ENCODE measurements at regions not wholly inside any gene's neighbourhood (a gene's known extent, or its start where the extent isn't known, plus 50 kb on each side); places are given as distances from the start of the nearest gene placed in this dataset.
A peak's percentile ranks its signal among the peaks of the same experiment; 100 is the strongest.

DNA sequence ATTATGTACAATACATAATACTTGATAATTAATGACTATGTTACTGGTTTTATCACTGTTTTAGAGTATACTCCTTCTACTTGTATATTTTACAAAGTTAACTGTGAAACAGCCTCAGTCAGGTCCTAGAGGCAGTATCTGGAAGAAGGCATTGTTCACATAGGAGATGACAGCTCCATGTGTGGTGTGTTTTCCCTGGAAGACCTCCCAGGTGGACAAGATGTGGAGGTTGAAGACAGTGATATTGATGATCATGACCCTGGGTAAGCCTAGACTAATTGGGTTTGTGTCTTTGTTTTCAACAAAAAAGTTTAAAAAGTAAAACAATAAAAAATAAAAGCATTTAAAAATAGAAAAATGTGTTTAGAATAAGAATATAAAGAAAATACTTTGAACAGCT lies 96.4 kb downstream of the TRIB2 start:
- H3K4me3 ChIP-seq: no peak overlapping the region
- no peak overlapping the region for H3K27ac ChIP-seq
- DNase-seq (no peak), ATAC-seq (no peak)
- intact Hi-C loops (cut with DNase I): no loop called here
- no peaks in the 10 kb centered on the region for H3K27me3 ChIP-seq (ENCODE audit: low read depth)
- H3K9me3 ChIP-seq: no peaks in the 10 kb centered on the region
- no peaks in the 10 kb centered on the region for H3K4me1 ChIP-seq
- TF ChIP-seq, protein P1, sequence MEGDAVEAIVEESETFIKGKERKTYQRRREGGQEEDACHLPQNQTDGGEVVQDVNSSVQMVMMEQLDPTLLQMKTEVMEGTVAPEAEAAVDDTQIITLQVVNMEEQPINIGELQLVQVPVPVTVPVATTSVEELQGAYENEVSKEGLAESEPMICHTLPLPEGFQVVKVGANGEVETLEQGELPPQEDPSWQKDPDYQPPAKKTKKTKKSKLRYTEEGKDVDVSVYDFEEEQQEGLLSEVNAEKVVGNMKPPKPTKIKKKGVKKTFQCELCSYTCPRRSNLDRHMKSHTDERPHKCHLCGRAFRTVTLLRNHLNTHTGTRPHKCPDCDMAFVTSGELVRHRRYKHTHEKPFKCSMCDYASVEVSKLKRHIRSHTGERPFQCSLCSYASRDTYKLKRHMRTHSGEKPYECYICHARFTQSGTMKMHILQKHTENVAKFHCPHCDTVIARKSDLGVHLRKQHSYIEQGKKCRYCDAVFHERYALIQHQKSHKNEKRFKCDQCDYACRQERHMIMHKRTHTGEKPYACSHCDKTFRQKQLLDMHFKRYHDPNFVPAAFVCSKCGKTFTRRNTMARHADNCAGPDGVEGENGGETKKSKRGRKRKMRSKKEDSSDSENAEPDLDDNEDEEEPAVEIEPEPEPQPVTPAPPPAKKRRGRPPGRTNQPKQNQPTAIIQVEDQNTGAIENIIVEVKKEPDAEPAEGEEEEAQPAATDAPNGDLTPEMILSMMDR (IDR thresholded peaks at IDR 0.05): no peak
- H3K36me3 ChIP-seq: no peaks in the 10 kb centered on the region

- Histone ChIP-seq H3K36me3 (no peaks in the 10 kb centered on the region), H3K4me1 (peaks cover 22% of the 10 kb centered on the region), H3K4me3 (no peak overlapping the region), H3K27ac (no peak overlapping the region), H3K9me3 (no peaks in the 10 kb centered on the region), H3K27me3 (ENCODE audit: low read depth) (no peaks in the 10 kb centered on the region)
- ATAC-seq (no peak), DNase-seq (no peak)
- intact Hi-C loops (cut with DNase I): no loop called here
- TF ChIP-seq, protein P1 (IDR thresholded peaks at IDR 0.05): no peak
Observed at GRCh38 chr2:12816379-12817306, 99.9 kb downstream of the TRIB2 start.

DNA sequence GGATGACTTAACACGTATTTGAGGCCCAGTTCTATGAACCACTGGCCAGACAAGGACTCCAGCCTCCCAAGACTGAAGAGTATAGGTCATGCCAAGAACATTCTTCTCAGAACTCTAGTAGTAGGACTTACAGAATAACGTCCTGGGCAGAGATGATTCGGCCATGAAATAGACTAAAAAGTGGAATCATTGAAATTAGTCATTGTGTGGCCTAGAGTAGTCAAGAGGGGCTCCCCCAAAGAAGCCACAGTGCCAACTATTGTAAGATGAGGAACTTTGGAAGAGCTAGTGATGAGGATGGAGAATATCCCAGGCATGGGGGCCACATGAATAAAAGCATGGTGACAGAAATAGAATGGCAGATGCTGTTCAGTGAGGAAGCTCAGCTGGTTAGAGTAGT lies 101.1 kb downstream of the TRIB2 start:
- no peak for ATAC-seq
- no peak overlapping the region for H3K4me3 ChIP-seq
- no peak for DNase-seq
- H3K27me3 ChIP-seq (ENCODE audit: low read depth): no peaks in the 10 kb centered on the region
- H3K9me3 ChIP-seq: no peaks in the 10 kb centered on the region
- no peaks in the 10 kb centered on the region for H3K36me3 ChIP-seq
- intact Hi-C loops (cut with DNase I): no loop called here
- TF ChIP-seq, protein P1 (IDR thresholded peaks at IDR 0.05): no peak
- H3K4me1 ChIP-seq: peaks cover 22% of the 10 kb centered on the region
- peak overlapping the region; percentile 18 for H3K27ac ChIP-seq

- H3K9me3 ChIP-seq: no peaks in the 10 kb centered on the region
- peaks cover 24% of the 10 kb centered on the region for H3K4me1 ChIP-seq
- H3K27me3 ChIP-seq (ENCODE audit: low read depth): no peaks in the 10 kb centered on the region
- intact Hi-C loops (cut with DNase I): no loop called here
- TF ChIP-seq, protein P1 (IDR thresholded peaks at IDR 0.05): no peak
- ATAC-seq (peak; percentile 17 to 43), DNase-seq (no peak)
- H3K4me3 ChIP-seq: no peak overlapping the region
- no peaks in the 10 kb centered on the region for H3K36me3 ChIP-seq
- peak overlapping the region; percentile 82 for H3K27ac ChIP-seq
Observed at GRCh38 chr2:12818416-12819102, 101.8 kb downstream of the TRIB2 start.

DNA sequence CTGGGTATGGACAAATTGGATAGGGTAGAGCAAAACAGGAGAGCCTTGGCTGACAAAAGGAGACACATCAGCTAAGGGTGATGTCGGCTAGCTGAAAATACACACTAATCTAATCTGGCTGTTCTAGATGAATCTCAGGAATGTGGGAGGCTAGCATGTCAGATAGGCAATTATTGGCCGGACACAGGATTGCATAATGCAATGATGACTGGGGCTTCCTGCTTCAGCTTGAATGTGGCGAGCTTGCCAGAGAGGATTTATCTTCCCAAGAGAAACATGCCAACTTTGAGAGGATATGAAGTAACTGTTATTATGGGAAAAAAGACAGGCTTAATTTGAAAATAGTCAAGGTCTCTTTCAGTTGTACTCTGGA lies 102.4 kb downstream of the TRIB2 start:
- H3K4me1 ChIP-seq: peaks cover 30% of the 10 kb centered on the region

More for the DNA sequence above, 102.4 kb downstream of the TRIB2 start:
- DNase-seq (no peak), ATAC-seq (peak; percentile 84 to 86)
- Histone ChIP-seq H3K27ac (peak overlapping the region; percentile 82), H3K27me3 (ENCODE audit: low read depth) (no peaks in the 10 kb centered on the region), H3K4me3 (no peak overlapping the region), H3K36me3 (no peaks in the 10 kb centered on the region), H3K9me3 (no peaks in the 10 kb centered on the region)
- TF ChIP-seq, protein P1 (IDR thresholded peaks at IDR 0.05): no peak
- intact Hi-C loops (cut with DNase I): no loop called here

All from lower lobe of right lung (tissue), 2 donors.